ENCODE measurements at regions not wholly inside any gene's neighbourhood (a gene's known extent, or its start where the extent isn't known, plus 50 kb on each side); places are given as distances from the start of the nearest gene placed in this dataset.

- TF ChIP-seq CTCF (IDR thresholded peaks at IDR 0.05): no peak
- TF ChIP-seq EZH2 (IDR thresholded peaks at IDR 0.05; ENCODE audit: borderline replicate concordance, insufficient read depth, low read depth, low read length, poor library complexity, severe bottlenecking): no peak
These were observed 116.3 kb downstream of the TMCO5A start for GRCh38 chr15:38050529-38051448.
